CD14-positive monocyte (primary cell): ENCODE measurements at regions not wholly inside any gene's neighbourhood (a gene's known extent, or its start where the extent isn't known, plus 50 kb on each side); places are given as distances from the start of the nearest gene placed in this dataset.

Experiments used
- DNase-seq, 3 donors: peaks; one replicate each; pipeline ENCODE4 v3.0.0-alpha.2; 2011 to 2022
- H2AFZ ChIP-seq: 2 replicates; pipeline ENCODE4 v1.6.0; 2012; ENCODE audit warnings: mild to moderate bottlenecking, low read depth, low read length, inconsistent platforms; ENCODE audit not compliant: insufficient read depth, poor library complexity, severe bottlenecking
- H3K27ac ChIP-seq, 2 donors: 1 replicate in 1 of 2; 2 replicates in 1 of 2; pipeline ENCODE4 v1.5.1; 2012 to 2013; ENCODE audit warnings: low read length in 2 of 2, control low read depth in 1 of 2, inconsistent platforms in 1 of 2, low read depth in 1 of 2, mild to moderate bottlenecking in 1 of 2
- H3K27me3 ChIP-seq, 2 donors: one replicate each; pipeline versions ENCODE4 v1.6.0 to v1.6.1; 2011 to 2013; ENCODE audit warnings: low read length in 2 of 2; ENCODE audit not compliant: control insufficient read depth in 2 of 2, insufficient read depth in 2 of 2
- H3K36me3 ChIP-seq, 2 donors: replicated peaks in 1 of 2; 1 replicate in 1 of 2; 2 replicates in 1 of 2; pipeline versions ENCODE4 v1.5.1 to v1.6.1; 2012 to 2013; ENCODE audit warnings: low read length in 2 of 2, control low read depth in 1 of 2, inconsistent platforms in 1 of 2, mild to moderate bottlenecking in 1 of 2; ENCODE audit not compliant: insufficient read depth in 2 of 2, control insufficient read depth in 1 of 2
- H3K4me1 ChIP-seq, 2 donors: 1 replicate in 1 of 2; 2 replicates in 1 of 2; pipeline versions ENCODE4 v1.5.1 to v1.6.1; 2012 to 2013; ENCODE audit warnings: low read length in 2 of 2, control low read depth in 1 of 2, inconsistent platforms in 1 of 2, mild to moderate bottlenecking in 1 of 2, moderate library complexity in 1 of 2; ENCODE audit not compliant: insufficient read depth in 2 of 2, control insufficient read depth in 1 of 2
- H3K4me2 ChIP-seq: replicated peaks from 2 replicates; pipeline ENCODE3; 2012; ENCODE audit warnings: low read length, moderate library complexity, mild to moderate bottlenecking; ENCODE audit not compliant: poor library complexity, severe bottlenecking; ENCODE audit errors: extremely low read depth
- H3K4me3 ChIP-seq, 3 experiments: fragments of 200-600 bp in 1 of 3; sonication (generic) in 1 of 3; replicated peaks in 1 of 3; 1 replicate in 2 of 3; 2 replicates in 1 of 3; pipeline ENCODE4 v1.5.1; 2011 to 2013; ENCODE audit warnings: low read length in 3 of 3, mild to moderate bottlenecking in 3 of 3, control low read depth in 2 of 3, low read depth in 2 of 3, inconsistent platforms in 1 of 3, moderate library complexity in 1 of 3
- H3K79me2 ChIP-seq: 2 replicates; pipeline ENCODE4 v1.6.0; 2012; ENCODE audit warnings: mild to moderate bottlenecking, control low read depth, inconsistent platforms, low read length, moderate library complexity; ENCODE audit not compliant: insufficient read depth
- H3K9ac ChIP-seq: 2 replicates; pipeline ENCODE4 v1.6.0; 2017; ENCODE audit warnings: low read length, mild to moderate bottlenecking; ENCODE audit not compliant: insufficient read depth, poor library complexity, severe bottlenecking
- H3K9me3 ChIP-seq, 2 donors: replicated peaks in 1 of 2; 1 replicate in 1 of 2; 2 replicates in 1 of 2; pipeline versions ENCODE4 v1.5.1 to v1.6.1; 2012 to 2013; ENCODE audit warnings: low read length in 2 of 2, control low read depth in 1 of 2; ENCODE audit not compliant: control insufficient read depth in 1 of 2, insufficient read depth in 1 of 2
- H4K20me1 ChIP-seq: 2 replicates; pipeline ENCODE4 v1.6.0; 2012; ENCODE audit warnings: mild to moderate bottlenecking, low read length, control low read depth, moderate library complexity; ENCODE audit not compliant: insufficient read depth
- H3K27ac Mint-ChIP-seq, 7 donors: one replicate each; pipeline ENCODE4 v1.8.0; 2020; ENCODE audit warnings: mild to moderate bottlenecking in 7 of 7, mixed read lengths in 7 of 7, moderate library complexity in 6 of 7, inconsistent platforms in 2 of 7
- H3K27me3 Mint-ChIP-seq, 3 donors: one replicate each; pipeline ENCODE4 v1.8.0; 2021 to 2022; ENCODE audit warnings: low read depth in 3 of 3, mild to moderate bottlenecking in 3 of 3, mixed read lengths in 3 of 3, moderate library complexity in 3 of 3, inconsistent platforms in 1 of 3
- H3K36me3 Mint-ChIP-seq, 2 donors: one replicate each; pipeline ENCODE4 v1.8.0; 2020; ENCODE audit warnings: mixed read lengths in 2 of 2, inconsistent platforms in 1 of 2, mild to moderate bottlenecking in 1 of 2
- H3K4me1 Mint-ChIP-seq: one replicate; pipeline ENCODE4 v1.8.0; 2020; ENCODE audit warnings: mild to moderate bottlenecking, mixed read lengths
- H3K4me3 Mint-ChIP-seq, 2 donors: one replicate each; pipeline ENCODE4 v1.8.0; 2020; ENCODE audit warnings: mild to moderate bottlenecking in 2 of 2, mixed read lengths in 2 of 2, moderate library complexity in 1 of 2
- H3K9me3 Mint-ChIP-seq, 7 donors: one replicate each; pipeline ENCODE4 v1.8.0; 2020 to 2022; ENCODE audit warnings: mixed read lengths in 7 of 7, mild to moderate bottlenecking in 6 of 7, moderate library complexity in 6 of 7, inconsistent platforms in 2 of 7
- WGBS: methylation state at CpG from one replicate; pipeline ENCODE4 v1.1.5; 2013; ENCODE audit warnings: missing lambda C conversion rate; ENCODE audit not compliant: insufficient coverage; 5-methylcytosine and 5-hydroxymethylcytosine counted together
- intact Hi-C, 2 donors: fragments of 100-400 bp; cut with micrococcal nuclease; formaldehyde crosslinking; loops; one replicate each; pipeline versions ENCODE4 v1.15.0 to v1.15.1; 2023
- TF ChIP-seq, protein P1 (sequence below): fragments of 200-600 bp; IDR thresholded peaks from one replicate; pipeline ENCODE4 v1.8.0; 2022; ENCODE audit warnings: antibody characterized with exemption, mild to moderate bottlenecking

DNA sequence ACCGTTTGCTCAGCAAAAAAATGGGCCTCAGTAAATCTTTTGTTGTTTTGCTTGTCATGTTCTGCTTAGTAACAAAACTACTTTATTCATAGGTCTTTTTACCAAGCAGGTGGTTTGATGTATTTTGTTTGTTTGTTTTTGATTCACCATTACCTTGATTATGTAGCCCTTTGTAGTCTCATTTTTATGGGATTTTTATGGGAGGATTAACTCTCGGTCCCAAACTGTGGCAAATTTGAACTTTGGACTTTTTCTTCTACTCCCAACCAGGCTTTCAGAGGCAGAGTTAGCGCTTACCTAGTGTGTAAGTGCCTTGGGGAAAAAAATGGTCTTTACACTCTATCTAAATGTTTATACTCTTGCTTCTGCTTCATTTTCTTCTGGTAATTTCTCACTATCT lies 276.7 kb upstream of the POU1F1 start:
- no peaks in the 10 kb centered on the region for H3K4me1 ChIP-seq
- no peak for DNase-seq
- Mint-ChIP-seq H3K9me3 (peaks cover 0 to 3% (median 0%) of the 10 kb centered on the region in 7 donors), H3K27me3 (no peaks in the 10 kb centered on the region), H3K4me3 (no peak overlapping the region), H3K27ac (no peak overlapping the region), H3K36me3 (no peaks in the 10 kb centered on the region), H3K4me1 (no peaks in the 10 kb centered on the region)
- no peak overlapping the region for H2AFZ ChIP-seq
- H3K4me2 ChIP-seq, result no peak overlapping the region
- no peaks in the 10 kb centered on the region for H4K20me1 ChIP-seq
- no peak overlapping the region for H3K9ac ChIP-seq
- H3K27me3 ChIP-seq, result no peaks in the 10 kb centered on the region
- no peak overlapping the region for H3K4me3 ChIP-seq
- no peak overlapping the region for H3K27ac ChIP-seq
- intact Hi-C loops, result no loop called here
- WGBS, result no CpG with 5 or more reads among the region's 3 CpGs
- no peaks in the 10 kb centered on the region for H3K79me2 ChIP-seq
- TF ChIP-seq, protein P1, sequence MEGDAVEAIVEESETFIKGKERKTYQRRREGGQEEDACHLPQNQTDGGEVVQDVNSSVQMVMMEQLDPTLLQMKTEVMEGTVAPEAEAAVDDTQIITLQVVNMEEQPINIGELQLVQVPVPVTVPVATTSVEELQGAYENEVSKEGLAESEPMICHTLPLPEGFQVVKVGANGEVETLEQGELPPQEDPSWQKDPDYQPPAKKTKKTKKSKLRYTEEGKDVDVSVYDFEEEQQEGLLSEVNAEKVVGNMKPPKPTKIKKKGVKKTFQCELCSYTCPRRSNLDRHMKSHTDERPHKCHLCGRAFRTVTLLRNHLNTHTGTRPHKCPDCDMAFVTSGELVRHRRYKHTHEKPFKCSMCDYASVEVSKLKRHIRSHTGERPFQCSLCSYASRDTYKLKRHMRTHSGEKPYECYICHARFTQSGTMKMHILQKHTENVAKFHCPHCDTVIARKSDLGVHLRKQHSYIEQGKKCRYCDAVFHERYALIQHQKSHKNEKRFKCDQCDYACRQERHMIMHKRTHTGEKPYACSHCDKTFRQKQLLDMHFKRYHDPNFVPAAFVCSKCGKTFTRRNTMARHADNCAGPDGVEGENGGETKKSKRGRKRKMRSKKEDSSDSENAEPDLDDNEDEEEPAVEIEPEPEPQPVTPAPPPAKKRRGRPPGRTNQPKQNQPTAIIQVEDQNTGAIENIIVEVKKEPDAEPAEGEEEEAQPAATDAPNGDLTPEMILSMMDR, result no peak
- H3K36me3 ChIP-seq, result no peaks in the 10 kb centered on the region
- H3K9me3 ChIP-seq, result no peaks in the 10 kb centered on the region

GRCh38 chr3:87550892-87551291 lies 274.5 kb upstream of the POU1F1 start:
- H3K36me3 Mint-ChIP-seq, result no peaks in the 10 kb centered on the region
- WGBS, result no CpG with 5 or more reads among the region's 3 CpGs
- no peaks in the 10 kb centered on the region for H3K27me3 Mint-ChIP-seq

More at GRCh38 chr3:87550892-87551291, 274.5 kb upstream of the POU1F1 start:
- Histone ChIP-seq H3K4me1 (no peaks in the 10 kb centered on the region), H3K4me2 (no peak overlapping the region), H3K27ac (no peak overlapping the region), H3K27me3 (no peaks in the 10 kb centered on the region), H3K9ac (no peak overlapping the region), H4K20me1 (no peaks in the 10 kb centered on the region), H3K4me3 (no peak overlapping the region), H3K36me3 (no peaks in the 10 kb centered on the region), H2AFZ (no peak overlapping the region), H3K9me3 (no peaks in the 10 kb centered on the region), H3K79me2 (no peaks in the 10 kb centered on the region)
- H3K9me3 Mint-ChIP-seq, result peaks cover 0 to 4% (median 0%) of the 10 kb centered on the region in 7 donors
- no peak overlapping the region for H3K27ac Mint-ChIP-seq
- no peak overlapping the region for H3K4me3 Mint-ChIP-seq
- intact Hi-C loops, result no loop called here
- no peaks in the 10 kb centered on the region for H3K4me1 Mint-ChIP-seq
- no peak for DNase-seq
- TF ChIP-seq, protein P1, result no peak
